Fibroblast of the aortic adventitia (primary cell): ENCODE measurements at regions not wholly inside any gene's neighbourhood (a gene's known extent, or its start where the extent isn't known, plus 50 kb on each side); places are given as distances from the start of the nearest gene placed in this dataset.

Experiments
- DNase-seq: peaks from one replicate; pipeline ENCODE4 v3.0.0-alpha.2; 2010; ENCODE audit warnings: low read depth
- H3K4me3 ChIP-seq: 2 replicates; pipeline ENCODE4 v1.5.1; 2011; ENCODE audit warnings: low read depth, mild to moderate bottlenecking, control low read depth, low read length, moderate library complexity
- CTCF ChIP-seq: IDR thresholded peaks from 2 replicates; pipeline ENCODE4 v1.5.1; 2011; ENCODE audit warnings: mild to moderate bottlenecking, low read length, control low read depth, inconsistent platforms; ENCODE audit not compliant: insufficient read depth

GRCh38 chr1:244354810-244355278 lies 96.9 kb downstream of the ADSS2 start:
- DNase-seq = no peak
- TF ChIP-seq CTCF = no peak
- no peak overlapping the region for H3K4me3 ChIP-seq

GRCh38 chr1:244356376-244356775 lies 95.3 kb downstream of the ADSS2 start:
- no peak for DNase-seq
- H3K4me3 ChIP-seq = no peak overlapping the region
- no peak for TF ChIP-seq CTCF
